ENCODE measurements at regions not wholly inside any gene's neighbourhood (a gene's known extent, or its start where the extent isn't known, plus 50 kb on each side); places are given as distances from the start of the nearest gene placed in this dataset.

GRCh38 chr18:55841314-55841713 is 253.3 kb upstream of the TCF4 start:
- TF ChIP-seq CTCF (IDR thresholded peaks at IDR 0.05): no peak
- no peak for TF ChIP-seq POLR2A (IDR thresholded peaks at IDR 0.05)
